GM18909 (cell line): ENCODE measurements at regions not wholly inside any gene's neighbourhood (a gene's known extent, or its start where the extent isn't known, plus 50 kb on each side); places are given as distances from the start of the nearest gene placed in this dataset.

ENCODE experiments used
- ATAC-seq: cut with Tn5 transposase; IDR thresholded peaks from one replicate; pipeline ENCODE4 v1.9.1; 2021; ENCODE audit warnings: mild to moderate bottlenecking; ENCODE audit not compliant: unreplicated experiment, poor library complexity

GRCh38 chr3:117617906-117618305 is 908.3 kb downstream of the TUSC7 start:
- ATAC-seq = no peak

GRCh38 chr3:117618462-117618861 is 908.9 kb downstream of the TUSC7 start:
- ATAC-seq = no peak

- ATAC-seq = no peak
These were observed 910.2 kb downstream of the TUSC7 start for GRCh38 chr3:117619805-117620204.

- ATAC-seq = no peak
These were observed 912.7 kb downstream of the TUSC7 start for GRCh38 chr3:117622171-117622841.

DNA sequence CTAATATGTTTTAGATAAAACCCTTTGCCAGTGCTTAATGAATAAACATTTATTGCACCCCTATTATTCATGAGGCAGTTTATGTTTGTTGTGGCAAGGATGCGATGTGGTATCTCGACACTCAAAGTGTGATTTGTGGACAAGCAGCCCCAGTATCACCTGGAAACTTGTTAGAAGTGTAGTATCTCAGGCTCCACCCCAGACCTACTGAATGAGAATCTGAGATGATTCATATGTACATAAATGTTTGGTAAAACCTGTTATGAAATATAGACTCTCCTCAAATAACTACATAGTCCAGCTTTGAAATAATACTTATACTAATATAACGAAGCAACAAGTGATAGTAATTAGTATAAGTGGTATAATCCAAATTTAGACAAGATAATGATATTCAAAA is 914.8 kb downstream of the TUSC7 start:
- ATAC-seq = no peak

- no peak for ATAC-seq
These were observed 915.6 kb downstream of the TUSC7 start for GRCh38 chr3:117625174-117625573.

- no peak for ATAC-seq
These were observed 917.0 kb downstream of the TUSC7 start for GRCh38 chr3:117626577-117626976.

DNA sequence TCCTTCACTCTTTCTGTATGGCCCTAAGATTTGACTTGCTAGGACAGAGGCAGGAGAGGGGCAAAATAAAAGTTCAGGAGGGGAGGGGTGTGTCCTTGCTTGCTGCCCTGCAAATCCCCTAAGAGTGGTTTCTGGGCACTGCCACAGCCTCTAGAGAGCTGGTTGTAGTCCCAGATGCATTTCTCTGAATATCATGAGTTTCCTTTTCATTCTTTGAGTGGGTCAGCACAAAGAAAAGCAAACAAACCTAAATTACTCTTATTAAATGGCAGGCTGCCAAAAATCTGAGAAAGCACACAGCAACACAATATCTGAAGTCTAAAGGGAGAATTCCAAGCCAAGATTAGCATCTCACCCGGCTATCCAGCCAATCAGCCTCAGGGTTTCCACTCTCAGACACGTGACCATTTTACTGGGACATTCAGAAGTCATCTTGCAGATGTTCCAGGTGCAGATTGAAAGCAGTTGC is 919.3 kb downstream of the TUSC7 start:
- ATAC-seq = peak; percentile 33

GRCh38 chr3:117629505-117629904 is 919.9 kb downstream of the TUSC7 start:
- ATAC-seq = no peak

DNA sequence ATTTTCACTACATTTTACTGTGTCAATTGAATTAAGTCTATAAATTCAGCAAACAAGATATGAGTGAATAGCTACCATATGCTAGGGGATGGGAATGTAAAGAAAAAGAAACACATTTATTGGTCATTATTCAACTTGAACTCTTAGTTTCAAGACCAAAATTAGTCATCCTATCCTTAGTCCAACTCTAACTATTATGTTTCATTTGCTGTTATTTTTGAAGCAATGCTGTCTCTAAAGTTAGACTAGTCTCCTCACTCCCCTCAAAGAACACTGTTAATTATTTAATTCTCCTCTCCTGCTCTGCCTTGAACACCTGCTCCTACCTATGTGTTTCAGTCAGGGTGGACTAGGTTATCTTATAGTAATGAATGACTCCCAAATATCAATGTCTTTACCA is 920.9 kb downstream of the TUSC7 start:
- peak; percentile 65 for ATAC-seq

- no peak for ATAC-seq
These were observed 921.3 kb downstream of the TUSC7 start for GRCh38 chr3:117630885-117631284.

DNA sequence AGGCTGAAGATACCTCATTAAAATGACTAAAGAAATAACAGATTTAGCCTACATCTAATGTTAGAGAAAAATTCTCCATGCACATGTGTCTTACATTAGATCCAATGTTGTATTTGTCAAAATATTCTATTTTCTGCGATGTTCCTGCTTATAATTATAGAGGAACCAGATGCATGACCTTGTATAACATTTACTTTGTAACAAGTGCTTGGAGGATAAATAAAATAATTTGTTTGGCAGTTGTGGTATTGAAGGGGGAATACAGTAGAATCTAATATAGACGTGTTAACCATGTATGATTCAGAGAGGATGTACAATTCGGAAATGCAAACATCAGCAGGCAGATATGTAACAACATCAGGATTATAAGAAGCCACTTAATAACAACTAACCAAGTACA is 922.2 kb downstream of the TUSC7 start:
- ATAC-seq = no peak

- ATAC-seq = no peak
These were observed 922.6 kb downstream of the TUSC7 start for GRCh38 chr3:117632191-117632590.

GRCh38 chr3:117633207-117633606 is 923.6 kb downstream of the TUSC7 start:
- no peak for ATAC-seq

- ATAC-seq = no peak
These were observed 928.1 kb downstream of the TUSC7 start for GRCh38 chr3:117637666-117638065.

DNA sequence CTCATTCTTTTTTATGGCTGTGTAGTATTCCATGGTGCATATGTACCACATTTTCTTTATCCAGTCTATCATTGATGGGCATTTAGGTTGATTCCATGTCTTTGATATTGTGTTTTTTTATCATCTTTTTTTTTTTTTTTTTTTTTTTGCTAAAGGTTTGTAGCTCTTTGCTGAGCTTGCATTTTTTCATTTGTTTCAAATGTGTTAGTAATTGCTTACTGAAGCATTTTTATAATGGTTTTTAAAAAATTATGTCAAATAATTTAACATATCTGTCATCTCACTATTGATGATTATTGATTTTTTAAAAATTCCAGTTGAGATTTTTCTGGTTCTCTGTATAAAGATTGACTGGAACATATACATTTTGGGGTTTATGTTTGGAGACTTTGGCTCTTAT is 934.6 kb downstream of the TUSC7 start:
- ATAC-seq = no peak

DNA sequence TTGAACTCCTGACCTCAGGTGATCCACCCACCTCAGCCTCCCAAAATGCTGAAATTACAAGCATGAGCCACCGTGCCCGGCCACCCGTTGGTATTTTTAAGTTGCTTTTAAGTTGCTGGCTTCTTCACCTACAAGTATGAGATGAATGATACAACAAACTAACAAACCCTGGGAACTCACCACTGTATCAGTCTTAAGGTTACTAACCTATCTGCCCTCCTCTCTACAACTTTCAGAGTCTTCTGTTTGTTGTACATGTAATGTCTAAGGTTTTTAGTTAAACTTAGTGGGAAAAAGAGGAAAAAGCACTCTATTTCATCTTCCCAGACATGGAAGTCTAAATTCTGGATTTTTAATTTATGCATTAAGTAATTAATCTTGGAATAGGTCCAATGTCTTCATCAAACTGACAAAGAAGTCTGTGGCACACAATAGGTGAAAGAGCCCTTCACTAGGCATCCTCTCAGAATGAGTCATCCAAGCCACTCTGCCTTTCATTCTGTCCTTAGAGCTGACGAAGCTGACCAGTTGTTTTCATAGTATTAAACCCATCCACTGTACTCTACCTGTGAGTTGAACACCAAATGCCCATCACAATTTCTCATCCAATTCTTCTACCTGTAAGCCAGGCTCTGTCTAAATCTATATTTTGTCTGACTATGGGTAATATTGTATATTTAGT is 936.1 kb downstream of the TUSC7 start:
- peak; percentile 96 for ATAC-seq

GRCh38 chr3:117647435-117647834 is 937.9 kb downstream of the TUSC7 start:
- no peak for ATAC-seq

DNA sequence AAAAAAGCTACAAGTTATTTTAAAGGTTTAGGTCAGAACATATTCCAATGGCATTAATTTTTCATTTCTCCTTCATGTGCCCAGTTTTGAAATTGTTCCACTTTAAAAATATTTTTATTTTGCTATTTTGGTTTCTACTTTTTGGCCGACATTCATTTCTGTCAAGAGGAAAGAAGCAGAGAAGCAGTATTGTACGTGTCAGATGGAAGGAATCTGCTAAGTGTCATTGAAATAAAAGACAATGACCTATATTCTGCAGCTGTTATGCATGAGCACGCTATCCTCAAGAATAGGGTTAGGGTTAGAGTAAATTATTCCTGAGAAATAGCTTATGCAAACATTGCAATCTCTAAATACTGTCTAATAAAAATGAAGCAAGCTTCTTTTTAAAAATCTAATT is 941.7 kb downstream of the TUSC7 start:
- ATAC-seq = no peak

DNA sequence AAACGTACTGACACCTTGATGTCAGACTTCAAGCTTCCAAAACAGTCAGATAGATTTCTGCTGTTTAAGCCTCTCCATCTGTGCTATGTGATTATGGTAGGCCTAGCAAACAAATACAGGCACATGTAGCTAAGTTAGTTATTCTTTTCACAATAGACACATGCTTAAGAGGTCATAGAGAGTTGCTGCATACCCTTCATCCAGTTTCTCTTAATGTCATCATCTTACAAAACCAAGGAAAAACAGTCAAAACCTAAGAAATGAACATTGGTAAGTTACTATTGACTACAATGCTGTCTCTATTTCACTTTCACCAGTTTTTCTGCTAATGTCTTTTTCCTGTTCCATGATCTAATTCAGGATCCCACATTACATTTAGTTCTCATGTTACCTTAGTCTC is 946.8 kb downstream of the TUSC7 start:
- ATAC-seq = no peak

DNA sequence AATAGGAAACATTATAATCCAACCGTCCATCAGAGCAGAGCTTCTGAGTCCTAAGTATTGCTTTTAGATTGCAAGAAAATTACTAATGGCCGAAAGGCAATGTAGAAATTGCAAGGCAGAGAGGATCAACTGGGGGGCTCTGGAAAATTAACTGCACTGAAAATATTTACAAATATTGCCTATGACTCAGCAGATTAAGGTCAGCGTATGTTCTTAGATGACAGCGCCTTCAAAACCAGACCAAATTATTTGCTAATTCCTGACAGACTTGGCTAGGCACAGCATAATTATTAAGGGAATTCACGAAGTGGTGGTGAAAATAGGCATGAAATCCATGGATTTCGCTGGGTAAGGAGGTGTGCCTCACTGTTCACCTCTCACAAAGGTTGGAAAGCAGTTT is 947.7 kb downstream of the TUSC7 start:
- no peak for ATAC-seq
